SU-DHL-6 (cell line): ENCODE measurements at regions not wholly inside any gene's neighbourhood (a gene's known extent, or its start where the extent isn't known, plus 50 kb on each side); places are given as distances from the start of the nearest gene placed in this dataset.

ENCODE experiments used
- H2AFZ ChIP-seq: fragments of 200-600 bp; sonication (generic); 2 replicates; pipeline ENCODE4 v1.6.1; 2014; ENCODE audit warnings: low read depth, mild to moderate bottlenecking, moderate library complexity, mixed read lengths, antibody characterized with exemption, low read length; ENCODE audit not compliant: severe bottlenecking
- H3F3A ChIP-seq: fragments of 200-600 bp; shearing (Covaris generic); 2 replicates; pipeline ENCODE4 v1.6.0; 2016; ENCODE audit warnings: antibody characterized with exemption, mild to moderate bottlenecking; ENCODE audit not compliant: insufficient read depth
- H3K27ac ChIP-seq: fragments of 200-600 bp; sonication (generic); 2 replicates; pipeline ENCODE4 v1.5.1; 2016; ENCODE audit warnings: low read depth, mild to moderate bottlenecking, low read length, moderate library complexity, mixed read lengths
- H3K27me3 ChIP-seq: fragments of 200-600 bp; sonication (generic), shearing (Covaris generic); 2 replicates; pipeline ENCODE4 v1.6.0; 2014; ENCODE audit warnings: mild to moderate bottlenecking, low read length
- H3K36me3 ChIP-seq: fragments of 200-600 bp; sonication (generic); 2 replicates; pipeline ENCODE4 v1.6.1; 2014; ENCODE audit warnings: mild to moderate bottlenecking, low read length, mixed read lengths
- H3K4me2 ChIP-seq: fragments of 300-600, 200-600 bp; shearing (Covaris generic), sonication (generic); 2 replicates; pipeline ENCODE4 v1.6.0; 2014; ENCODE audit warnings: low read length, low read depth, mild to moderate bottlenecking; ENCODE audit not compliant: poor library complexity, severe bottlenecking
- H3K4me3 ChIP-seq: fragments of 200-600 bp; sonication (generic); 2 replicates; pipeline ENCODE4 v1.5.1; 2014; ENCODE audit warnings: antibody characterized with exemption, low read length, mild to moderate bottlenecking, mixed read lengths; ENCODE audit not compliant: insufficient read depth, poor library complexity, severe bottlenecking
- H3K79me2 ChIP-seq: fragments of 200-600 bp; sonication (generic); 2 replicates; pipeline ENCODE4 v1.6.1; 2014; ENCODE audit warnings: mild to moderate bottlenecking, low read length, moderate library complexity; ENCODE audit not compliant: insufficient read depth
- H3K9ac ChIP-seq: fragments of 200-600 bp; sonication (generic); 2 replicates; pipeline ENCODE4 v1.7.0; 2014; ENCODE audit warnings: mild to moderate bottlenecking, low read length
- H3K9me2 ChIP-seq: fragments of 200-600 bp; sonication (generic); replicated peaks from 2 replicates; pipeline ENCODE4 v1.6.1; 2014; ENCODE audit warnings: low read length; ENCODE audit not compliant: insufficient read depth
- H3K9me3 ChIP-seq: fragments of 200-600 bp; sonication (generic); 2 replicates; pipeline ENCODE4 v1.6.1; 2014; ENCODE audit warnings: low read length, mixed read lengths; ENCODE audit not compliant: insufficient read depth
- H4K20me1 ChIP-seq: fragments of 200-600 bp; sonication (generic); 2 replicates; pipeline ENCODE4 v1.6.1; 2014; ENCODE audit warnings: low read depth, mild to moderate bottlenecking, antibody characterized with exemption, low read length, moderate library complexity, mixed read lengths
- CTCF ChIP-seq: fragments of 200-600 bp; sonication (generic); IDR thresholded peaks from one replicate; pipeline ENCODE4 v1.5.1; 2017; ENCODE audit warnings: antibody characterized with exemption, mild to moderate bottlenecking, low read length, moderate library complexity; ENCODE audit not compliant: insufficient read depth, poor library complexity, severe bottlenecking
- EZH2phosphoT487 ChIP-seq: fragments of 200-600 bp; sonication (generic), shearing (Covaris generic); conservative IDR thresholded peaks from 2 replicates; pipeline ENCODE4 v1.6.1; 2018; ENCODE audit warnings: mild to moderate bottlenecking, antibody characterized with exemption, low read length, moderate library complexity, mixed read lengths

DNA sequence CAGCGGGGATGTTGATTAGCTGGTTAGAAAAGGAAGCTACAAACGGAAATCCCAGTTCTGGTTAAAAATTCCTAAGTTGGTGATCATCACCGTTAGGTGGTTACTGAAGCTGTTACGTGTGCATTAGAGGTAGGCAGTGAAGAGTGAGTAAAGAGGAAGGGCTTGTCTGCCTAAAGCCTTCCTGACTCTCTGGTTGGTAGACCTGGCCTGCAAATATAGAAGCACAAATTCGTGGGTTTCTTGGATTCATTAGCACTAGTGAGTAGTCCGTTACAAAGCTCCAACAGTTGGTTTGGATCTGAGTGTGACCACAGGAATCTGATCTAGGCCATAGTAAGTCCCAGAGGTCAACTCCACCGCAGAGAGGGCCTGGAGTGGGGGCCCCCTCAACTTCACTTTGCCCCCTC lies 174.0 kb upstream of the TP63 start:
- TF ChIP-seq CTCF (no peak), EZH2phosphoT487 (no peak)
- H3K9me2 ChIP-seq, result no peaks in the 10 kb centered on the region
- H3K79me2 ChIP-seq, result no peaks in the 10 kb centered on the region
- H2AFZ ChIP-seq, result no peak overlapping the region
- no peaks in the 10 kb centered on the region for H4K20me1 ChIP-seq
- H3K27me3 ChIP-seq, result no peaks in the 10 kb centered on the region
- H3K27ac ChIP-seq, result no peak overlapping the region
- no peaks in the 10 kb centered on the region for H3K36me3 ChIP-seq
- no peaks in the 10 kb centered on the region for H3F3A ChIP-seq
- no peak overlapping the region for H3K4me2 ChIP-seq
- H3K4me3 ChIP-seq, result no peak overlapping the region
- no peaks in the 10 kb centered on the region for H3K9me3 ChIP-seq
- H3K9ac ChIP-seq, result no peak overlapping the region

GRCh38 chr3:189457631-189458412 lies 173.4 kb upstream of the TP63 start:
- no peaks in the 10 kb centered on the region for H4K20me1 ChIP-seq
- no peaks in the 10 kb centered on the region for H3K36me3 ChIP-seq
- H3K79me2 ChIP-seq, result no peaks in the 10 kb centered on the region
- no peaks in the 10 kb centered on the region for H3K27me3 ChIP-seq
- no peak overlapping the region for H3K4me3 ChIP-seq
- no peaks in the 10 kb centered on the region for H3K9me3 ChIP-seq
- no peak overlapping the region for H3K27ac ChIP-seq
- H3K4me2 ChIP-seq, result no peak overlapping the region
- no peak overlapping the region for H3K9ac ChIP-seq
- H3K9me2 ChIP-seq, result no peaks in the 10 kb centered on the region
- TF ChIP-seq CTCF (no peak), EZH2phosphoT487 (no peak)
- no peaks in the 10 kb centered on the region for H3F3A ChIP-seq
- H2AFZ ChIP-seq, result no peak overlapping the region

- Histone ChIP-seq H3K79me2 (no peaks in the 10 kb centered on the region), H3K9ac (no peak overlapping the region), H2AFZ (no peak overlapping the region), H3K27ac (no peak overlapping the region), H3K27me3 (no peaks in the 10 kb centered on the region; the same call in 1 of the 2 replicates), H3K9me3 (no peaks in the 10 kb centered on the region), H3K4me3 (no peak overlapping the region), H3K4me2 (no peak overlapping the region), H3K9me2 (no peaks in the 10 kb centered on the region), H3K36me3 (no peaks in the 10 kb centered on the region), H4K20me1 (no peaks in the 10 kb centered on the region), H3F3A (no peaks in the 10 kb centered on the region)
- TF ChIP-seq EZH2phosphoT487, result no peak
Observed at GRCh38 chr3:189458528-189458927, 172.7 kb upstream of the TP63 start.

- no peaks in the 10 kb centered on the region for H3K9me2 ChIP-seq
- no peak for TF ChIP-seq CTCF
- no peak for TF ChIP-seq EZH2phosphoT487
- H3K79me2 ChIP-seq, result no peaks in the 10 kb centered on the region
- H3K36me3 ChIP-seq, result no peaks in the 10 kb centered on the region
- H3K9ac ChIP-seq, result no peak overlapping the region
- H3K9me3 ChIP-seq, result no peaks in the 10 kb centered on the region
- no peak overlapping the region for H3K4me2 ChIP-seq
- no peak overlapping the region for H3K4me3 ChIP-seq
- no peaks in the 10 kb centered on the region for H3F3A ChIP-seq
- no peak overlapping the region for H3K27ac ChIP-seq
- H3K27me3 ChIP-seq, result no peaks in the 10 kb centered on the region; the same call in 1 of the 2 replicates
- no peak overlapping the region for H2AFZ ChIP-seq
- H4K20me1 ChIP-seq, result peaks cover 3% of the 10 kb centered on the region; the same call in 1 of the 2 replicates
Observed at GRCh38 chr3:189459231-189459630, 172.0 kb upstream of the TP63 start.
